Fibroblast of villous mesenchyme (primary cell): ENCODE measurements at regions not wholly inside any gene's neighbourhood (a gene's known extent, or its start where the extent isn't known, plus 50 kb on each side); places are given as distances from the start of the nearest gene placed in this dataset.

Experiments
- DNase-seq: peaks from one replicate; pipeline ENCODE4 v3.0.0-alpha.2; 2010; ENCODE audit warnings: low read depth
- H3K4me3 ChIP-seq: 2 replicates; pipeline ENCODE4 v1.5.1; 2011; ENCODE audit warnings: low read depth, mild to moderate bottlenecking, low read length
- TF ChIP-seq, protein P1 (sequence below): IDR thresholded peaks from 2 replicates; pipeline ENCODE4 v1.5.1; 2012; ENCODE audit warnings: low read depth, mild to moderate bottlenecking, low read length; ENCODE audit not compliant: insufficient read depth

DNA sequence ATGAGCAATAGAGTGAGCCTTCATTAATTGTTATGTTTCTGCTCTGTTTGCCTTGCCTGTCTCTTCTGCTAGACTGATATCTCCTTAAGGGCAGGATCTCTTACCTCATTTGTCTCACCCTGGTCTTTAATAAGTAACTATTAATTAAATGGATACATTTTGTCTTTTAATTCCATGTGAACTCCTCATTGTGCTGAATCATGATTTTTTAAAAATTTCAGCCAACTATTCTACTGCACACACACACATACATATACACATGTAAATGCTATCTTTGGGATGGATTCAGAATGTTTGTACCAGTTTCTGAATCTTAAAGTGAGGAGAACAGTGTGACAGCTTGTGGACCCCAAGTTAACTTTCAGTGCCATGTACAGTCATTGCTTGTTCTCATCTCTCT is 731.1 kb upstream of the MAP3K7 start:
- H3K4me3 ChIP-seq: no peak overlapping the region
- TF ChIP-seq, protein P1, sequence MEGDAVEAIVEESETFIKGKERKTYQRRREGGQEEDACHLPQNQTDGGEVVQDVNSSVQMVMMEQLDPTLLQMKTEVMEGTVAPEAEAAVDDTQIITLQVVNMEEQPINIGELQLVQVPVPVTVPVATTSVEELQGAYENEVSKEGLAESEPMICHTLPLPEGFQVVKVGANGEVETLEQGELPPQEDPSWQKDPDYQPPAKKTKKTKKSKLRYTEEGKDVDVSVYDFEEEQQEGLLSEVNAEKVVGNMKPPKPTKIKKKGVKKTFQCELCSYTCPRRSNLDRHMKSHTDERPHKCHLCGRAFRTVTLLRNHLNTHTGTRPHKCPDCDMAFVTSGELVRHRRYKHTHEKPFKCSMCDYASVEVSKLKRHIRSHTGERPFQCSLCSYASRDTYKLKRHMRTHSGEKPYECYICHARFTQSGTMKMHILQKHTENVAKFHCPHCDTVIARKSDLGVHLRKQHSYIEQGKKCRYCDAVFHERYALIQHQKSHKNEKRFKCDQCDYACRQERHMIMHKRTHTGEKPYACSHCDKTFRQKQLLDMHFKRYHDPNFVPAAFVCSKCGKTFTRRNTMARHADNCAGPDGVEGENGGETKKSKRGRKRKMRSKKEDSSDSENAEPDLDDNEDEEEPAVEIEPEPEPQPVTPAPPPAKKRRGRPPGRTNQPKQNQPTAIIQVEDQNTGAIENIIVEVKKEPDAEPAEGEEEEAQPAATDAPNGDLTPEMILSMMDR: no peak
- DNase-seq: no peak

DNA sequence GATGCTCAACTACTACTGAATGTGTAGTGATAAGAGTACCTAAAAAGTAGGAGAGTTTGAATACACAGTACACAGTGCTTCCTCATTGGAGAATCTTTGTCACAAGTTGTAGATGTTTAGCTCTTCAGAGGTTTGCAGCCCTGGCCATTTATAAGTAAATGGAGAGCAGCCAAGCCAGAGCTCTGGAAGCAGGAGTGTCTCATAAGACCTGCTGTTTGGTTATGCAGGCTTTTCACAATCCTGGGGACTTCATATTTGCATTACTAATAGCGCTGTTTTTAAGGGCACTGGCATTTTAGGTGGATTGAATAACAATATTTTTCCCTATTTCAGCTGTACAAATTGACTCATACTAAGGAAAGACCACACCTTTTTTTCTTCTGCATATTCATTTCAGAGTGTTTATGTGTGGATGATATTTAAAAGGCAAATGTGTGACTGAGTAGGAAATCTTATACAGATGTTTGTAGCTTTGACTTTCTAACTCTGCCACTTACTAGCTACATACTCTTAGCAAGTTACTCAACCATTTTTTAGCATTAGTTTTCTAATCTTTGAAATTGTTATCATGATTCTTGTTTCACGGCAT is 730.5 kb upstream of the MAP3K7 start:
- DNase-seq: peak; percentile 4
- TF ChIP-seq, protein P1: no peak
- H3K4me3 ChIP-seq: no peak overlapping the region

DNA sequence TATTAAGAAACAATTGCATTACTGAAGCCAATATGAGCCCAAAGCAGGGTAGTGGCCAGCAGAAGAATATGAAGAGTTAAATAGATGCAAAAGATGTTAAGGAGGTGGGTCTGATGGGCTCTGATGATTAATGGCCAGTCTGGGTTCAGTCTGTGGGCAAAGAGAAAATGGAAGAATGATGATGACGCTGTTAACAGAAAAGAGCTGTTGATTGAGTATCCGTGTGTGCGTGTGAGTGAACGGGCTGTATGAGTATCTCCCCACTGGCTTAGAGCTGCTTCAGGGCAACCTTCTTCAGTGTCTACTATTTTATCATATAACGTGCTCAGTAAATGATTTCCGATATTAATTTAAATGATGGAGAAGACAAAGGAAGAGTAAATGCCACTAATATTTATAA is 723.3 kb upstream of the MAP3K7 start:
- TF ChIP-seq, protein P1: no peak
- DNase-seq: no peak
- no peak overlapping the region for H3K4me3 ChIP-seq

DNA sequence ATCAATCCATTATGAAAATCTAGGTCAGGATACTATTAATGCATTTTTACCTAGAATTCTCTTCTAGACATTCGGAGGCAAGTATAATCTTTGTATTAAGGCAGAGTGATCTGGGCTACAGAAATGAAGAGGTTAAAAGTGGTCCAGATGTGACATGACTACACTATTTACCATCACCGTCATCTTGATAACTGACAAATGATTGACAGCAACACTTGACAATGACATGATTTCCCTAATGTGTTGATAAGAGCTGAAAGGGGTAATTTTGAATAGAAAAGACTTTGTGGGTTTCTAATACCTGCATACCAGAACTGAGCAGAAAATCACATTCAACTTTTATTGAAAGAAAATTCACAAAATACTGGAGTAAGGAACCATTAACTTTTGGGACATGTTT is 718.9 kb upstream of the MAP3K7 start:
- no peak for DNase-seq
- H3K4me3 ChIP-seq: no peak overlapping the region
- TF ChIP-seq, protein P1: no peak

DNA sequence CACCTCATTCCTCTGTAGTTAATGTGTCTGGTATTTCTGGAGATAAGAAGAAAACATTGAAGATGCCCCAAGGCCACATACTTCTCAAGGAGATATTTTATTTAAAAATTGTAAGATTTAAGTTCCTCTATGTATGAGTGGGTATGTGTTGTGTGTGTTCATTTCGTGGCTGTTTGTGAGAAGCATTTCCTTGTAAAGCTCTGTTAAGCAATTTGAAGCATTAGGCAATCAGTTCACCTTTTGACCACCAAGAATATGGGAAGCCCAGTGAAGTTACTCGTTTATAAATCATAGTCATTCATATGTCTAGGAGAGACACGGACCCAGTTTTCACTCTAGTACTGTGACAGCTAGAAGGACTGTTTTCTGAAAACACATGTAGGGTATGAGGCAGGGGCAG is 717.6 kb upstream of the MAP3K7 start:
- H3K4me3 ChIP-seq: no peak overlapping the region
- TF ChIP-seq, protein P1: no peak
- peak; percentile 11 for DNase-seq

DNA sequence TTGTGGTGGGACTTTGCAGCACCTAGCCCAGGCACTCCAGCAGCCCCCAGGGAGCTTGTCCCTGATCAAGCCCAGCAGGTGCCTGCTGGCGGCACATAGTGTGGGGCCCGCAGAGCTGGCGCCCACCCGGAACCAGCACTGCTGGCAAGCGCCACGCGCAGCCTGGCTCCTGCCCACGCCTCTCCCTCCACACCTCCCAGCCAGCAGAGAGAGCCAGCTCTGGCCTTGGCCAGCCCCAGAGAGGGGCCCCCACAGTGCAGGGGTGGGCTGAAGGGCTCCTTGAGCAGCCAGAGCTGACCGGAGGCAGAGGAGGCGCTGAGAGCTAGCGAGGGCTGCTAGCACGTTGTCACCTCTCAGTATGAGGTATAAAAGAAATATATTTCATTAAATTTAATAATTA is 716.5 kb upstream of the MAP3K7 start:
- TF ChIP-seq, protein P1: no peak
- DNase-seq: no peak
- H3K4me3 ChIP-seq: no peak overlapping the region
